KMS-11 (cell line): ENCODE measurements at regions not wholly inside any gene's neighbourhood (a gene's known extent, or its start where the extent isn't known, plus 50 kb on each side); places are given as distances from the start of the nearest gene placed in this dataset.

Experiments
- H2AFZ ChIP-seq: fragments of 200-600 bp; sonication (generic); 2 replicates; pipeline ENCODE4 v1.6.1; 2016; ENCODE audit warnings: antibody characterized with exemption, mixed run types, low read depth
- H3K27ac ChIP-seq: fragments of 200-600 bp; sonication (generic); 2 replicates; pipeline ENCODE4 v1.6.1; 2016; ENCODE audit warnings: mild to moderate bottlenecking, mixed run types
- H3K27me3 ChIP-seq: fragments of 200-600 bp; sonication (generic); 2 replicates; pipeline ENCODE4 v1.6.1; 2017; ENCODE audit warnings: mild to moderate bottlenecking, low read depth, mixed run types, moderate library complexity; ENCODE audit not compliant: insufficient read depth
- H3K36me3 ChIP-seq: fragments of 200-600 bp; sonication (generic); 2 replicates; pipeline ENCODE4 v1.6.1; 2017; ENCODE audit warnings: mild to moderate bottlenecking, mixed run types; ENCODE audit not compliant: insufficient read depth
- H3K4me1 ChIP-seq: fragments of 200-600 bp; sonication (generic); 2 replicates; pipeline ENCODE4 v1.6.1; 2016; ENCODE audit warnings: mild to moderate bottlenecking, low read depth, mixed run types; ENCODE audit not compliant: poor library complexity, severe bottlenecking
- H3K4me2 ChIP-seq: fragments of 200-600 bp; sonication (generic); 2 replicates; pipeline ENCODE4 v1.7.0; 2016; ENCODE audit warnings: mild to moderate bottlenecking, mixed run types
- H3K4me3 ChIP-seq: fragments of 200-600 bp; sonication (generic); IDR thresholded peaks from 2 replicates; pipeline ENCODE4 v1.6.1; 2017; ENCODE audit warnings: low read depth, low read length, mixed read lengths; ENCODE audit not compliant: insufficient read depth
- H3K79me2 ChIP-seq: fragments of 200-600 bp; sonication (generic); 2 replicates; pipeline ENCODE4 v1.6.1; 2016; ENCODE audit warnings: low read depth, mixed run types; ENCODE audit not compliant: insufficient read depth
- H3K9ac ChIP-seq: fragments of 200-600 bp; sonication (generic); 2 replicates; pipeline ENCODE4 v1.6.1; 2016; ENCODE audit warnings: mild to moderate bottlenecking, mixed run types
- H4K20me1 ChIP-seq: fragments of 200-600 bp; sonication (generic); 2 replicates; pipeline ENCODE4 v1.6.1; 2016; ENCODE audit warnings: mild to moderate bottlenecking, mixed run types; ENCODE audit not compliant: insufficient read depth
- CTCF ChIP-seq: fragments of 200-600 bp; sonication (generic); conservative IDR thresholded peaks from 2 replicates; pipeline ENCODE4 v1.6.1; 2017; ENCODE audit warnings: low read depth, mild to moderate bottlenecking, antibody characterized with exemption, low read length, moderate library complexity, mixed read lengths

- Histone ChIP-seq H2AFZ (no peak overlapping the region), H3K36me3 (no peaks in the 10 kb centered on the region), H3K4me3 (no peak overlapping the region), H3K79me2 (no peaks in the 10 kb centered on the region), H3K4me2 (no peak overlapping the region), H3K9ac (no peak overlapping the region), H3K27me3 (no peaks in the 10 kb centered on the region), H4K20me1 (no peaks in the 10 kb centered on the region), H3K27ac (no peak overlapping the region), H3K4me1 (no peaks in the 10 kb centered on the region)
- no peak for TF ChIP-seq CTCF
Observed at GRCh38 chr4:116395408-116395807, 690.0 kb downstream of the TRAM1L1 start.

GRCh38 chr4:116391020-116391419 is 694.4 kb downstream of the TRAM1L1 start:
- Histone ChIP-seq H3K27me3 (no peaks in the 10 kb centered on the region), H2AFZ (no peak overlapping the region), H3K4me3 (no peak overlapping the region), H3K4me1 (no peaks in the 10 kb centered on the region), H3K9ac (no peak overlapping the region), H3K4me2 (no peak overlapping the region), H3K36me3 (no peaks in the 10 kb centered on the region), H3K79me2 (no peaks in the 10 kb centered on the region), H4K20me1 (no peaks in the 10 kb centered on the region), H3K27ac (no peak overlapping the region)
- no peak for TF ChIP-seq CTCF

GRCh38 chr4:116389139-116389538 is 696.2 kb downstream of the TRAM1L1 start:
- Histone ChIP-seq H3K4me2 (no peak overlapping the region), H3K4me3 (no peak overlapping the region), H2AFZ (no peak overlapping the region), H3K27ac (no peak overlapping the region), H3K36me3 (no peaks in the 10 kb centered on the region), H4K20me1 (no peaks in the 10 kb centered on the region), H3K27me3 (no peaks in the 10 kb centered on the region), H3K79me2 (no peaks in the 10 kb centered on the region), H3K9ac (no peak overlapping the region), H3K4me1 (no peaks in the 10 kb centered on the region)
- TF ChIP-seq CTCF, result no peak

GRCh38 chr4:116387937-116388474 is 697.4 kb downstream of the TRAM1L1 start:
- no peaks in the 10 kb centered on the region for H4K20me1 ChIP-seq
- no peaks in the 10 kb centered on the region for H3K79me2 ChIP-seq
- H3K27ac ChIP-seq, result no peak overlapping the region
- H3K9ac ChIP-seq, result no peak overlapping the region
- no peak overlapping the region for H3K4me2 ChIP-seq
- no peaks in the 10 kb centered on the region for H3K4me1 ChIP-seq
- H3K36me3 ChIP-seq, result no peaks in the 10 kb centered on the region
- H3K27me3 ChIP-seq, result no peaks in the 10 kb centered on the region
- H3K4me3 ChIP-seq, result no peak overlapping the region
- no peak overlapping the region for H2AFZ ChIP-seq
- no peak for TF ChIP-seq CTCF

- Histone ChIP-seq H3K36me3 (no peaks in the 10 kb centered on the region), H3K4me2 (no peak overlapping the region), H2AFZ (no peak overlapping the region), H3K27ac (no peak overlapping the region), H3K79me2 (no peaks in the 10 kb centered on the region), H4K20me1 (no peaks in the 10 kb centered on the region), H3K9ac (no peak overlapping the region), H3K4me1 (no peaks in the 10 kb centered on the region), H3K27me3 (no peaks in the 10 kb centered on the region), H3K4me3 (no peak overlapping the region)
- no peak for TF ChIP-seq CTCF
Observed at GRCh38 chr4:116386856-116387255, 698.5 kb downstream of the TRAM1L1 start.
